ENCODE measurements at regions not wholly inside any gene's neighbourhood (a gene's known extent, or its start where the extent isn't known, plus 50 kb on each side); places are given as distances from the start of the nearest gene placed in this dataset.
"Not testable (repeated sequence)": the region's sequence is repeated elsewhere in the genome, so short reads cannot be mapped to it uniquely, and the experiment has no call there.

GRCh38 chr4:57378766-57379165, 268.6 kb upstream of the IGFBP7 start:
- Mint-ChIP-seq H3K27me3 (no peaks in the 10 kb centered on the region), H3K27ac (no peak overlapping the region), H3K9me3 (peaks cover 4 to 16% of the 10 kb centered on the region in 2 donors), H3K4me1 (ENCODE audit: low read depth in 2 of 2) (no peaks in the 10 kb centered on the region), H3K36me3 (ENCODE audit: insufficient read depth) (no peaks in the 10 kb centered on the region), H3K4me3 (no peak overlapping the region)
- no peak for DNase-seq
- ATAC-seq (replicated peaks), result no peak

DNA sequence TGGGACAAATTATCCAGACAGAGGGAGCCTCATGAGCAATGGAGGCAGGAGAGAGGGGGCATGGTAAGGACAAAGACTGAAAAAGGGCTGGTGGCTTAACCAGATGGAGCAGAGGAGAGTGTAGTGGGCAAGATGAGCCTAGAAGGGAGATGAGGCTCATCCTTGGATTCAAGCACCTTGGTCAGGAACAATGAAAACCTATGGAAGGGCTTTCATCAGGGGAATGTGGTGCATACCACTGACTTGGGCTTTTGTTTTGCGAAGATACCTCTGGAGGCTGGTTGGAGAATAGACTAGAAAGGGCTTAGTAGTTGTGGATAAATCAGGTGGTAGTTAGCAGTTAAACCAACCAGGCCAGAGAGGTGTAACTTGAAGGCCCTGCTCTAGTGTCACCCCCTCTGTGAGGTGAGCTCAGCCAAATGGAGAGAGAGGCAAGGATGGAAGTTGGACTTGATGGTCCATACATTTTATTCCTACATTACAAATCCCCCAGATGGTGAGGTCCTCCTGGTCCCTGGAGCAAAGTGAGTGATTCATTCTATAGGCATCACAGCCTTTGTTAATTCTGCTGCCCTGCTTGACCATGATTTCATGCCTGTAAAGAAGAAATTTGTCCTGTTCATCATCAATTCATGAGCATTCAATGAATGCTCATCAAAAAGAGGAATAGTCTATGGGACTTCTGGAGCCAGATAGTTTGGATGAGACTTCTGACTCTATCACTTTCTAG, 264.8 kb upstream of the IGFBP7 start:
- no peak for DNase-seq
- no peaks in the 10 kb centered on the region for H3K4me1 Mint-ChIP-seq (ENCODE audit: low read depth in 2 of 2)
- no peak overlapping the region for H3K4me3 Mint-ChIP-seq
- no peaks in the 10 kb centered on the region for H3K36me3 Mint-ChIP-seq (ENCODE audit: insufficient read depth)
- H3K9me3 Mint-ChIP-seq, result peaks cover 4 to 27% of the 10 kb centered on the region in 2 donors
- H3K27me3 Mint-ChIP-seq, result no peaks in the 10 kb centered on the region
- ATAC-seq (replicated peaks), result no peak
- H3K27ac Mint-ChIP-seq, result no peak overlapping the region

DNA sequence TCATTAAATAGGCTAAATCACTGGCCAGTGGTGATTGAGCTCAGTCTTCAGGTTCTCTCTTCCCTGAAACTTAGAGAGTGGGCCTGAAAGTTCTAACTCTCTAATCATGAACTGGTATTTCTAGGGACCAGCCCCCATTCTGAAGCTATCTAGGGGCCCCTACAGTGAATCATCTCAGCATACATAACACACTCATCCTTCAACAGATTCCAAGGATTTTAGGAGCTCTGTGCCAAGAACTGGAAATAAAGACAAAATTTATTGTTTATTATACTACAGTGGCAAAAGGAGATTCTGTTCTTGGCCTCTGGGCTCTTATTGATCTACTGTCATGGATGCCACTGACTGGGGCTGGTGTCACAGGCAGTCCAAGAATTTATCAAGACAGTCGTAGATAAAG, 263.8 kb upstream of the IGFBP7 start:
- DNase-seq (no peak), ATAC-seq (replicated peaks) (no peak)

DNA sequence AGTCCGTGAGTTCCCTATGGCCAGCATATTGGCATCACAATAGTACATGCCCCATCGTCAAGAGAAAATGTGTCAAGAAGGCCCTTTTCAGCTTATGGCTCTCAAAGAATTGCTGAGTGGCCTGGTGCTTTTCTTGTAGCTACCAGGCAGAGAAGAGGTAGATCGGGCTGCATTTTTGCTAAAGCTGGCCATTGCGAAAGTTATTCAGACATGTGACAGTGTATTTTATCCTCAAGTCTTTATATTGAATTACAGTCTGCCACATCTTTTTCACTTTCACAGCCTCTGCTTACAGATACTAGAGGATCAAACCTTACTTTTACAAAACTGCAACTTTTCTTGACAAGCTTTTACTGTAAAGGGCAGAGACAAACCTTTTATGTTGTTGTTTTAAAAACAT, 261.5 kb upstream of the IGFBP7 start:
- H3K36me3 Mint-ChIP-seq (ENCODE audit: insufficient read depth), result no peaks in the 10 kb centered on the region
- no peaks in the 10 kb centered on the region for H3K27me3 Mint-ChIP-seq
- no peak for DNase-seq
- H3K27ac Mint-ChIP-seq, result no peak overlapping the region
- peaks cover 0 to 21% of the 10 kb centered on the region in 2 donors for H3K9me3 Mint-ChIP-seq
- H3K4me3 Mint-ChIP-seq, result no peak overlapping the region
- no peak for ATAC-seq (replicated peaks)
- H3K4me1 Mint-ChIP-seq (ENCODE audit: low read depth in 2 of 2), result no peaks in the 10 kb centered on the region

More for the DNA sequence above, 263.8 kb upstream of the IGFBP7 start:
- Mint-ChIP-seq H3K27me3 (no peaks in the 10 kb centered on the region), H3K9me3 (peaks cover 4 to 26% of the 10 kb centered on the region in 2 donors), H3K4me1 (ENCODE audit: low read depth in 2 of 2) (no peaks in the 10 kb centered on the region), H3K27ac (no peak overlapping the region), H3K36me3 (ENCODE audit: insufficient read depth) (no peaks in the 10 kb centered on the region), H3K4me3 (no peak overlapping the region)

DNA sequence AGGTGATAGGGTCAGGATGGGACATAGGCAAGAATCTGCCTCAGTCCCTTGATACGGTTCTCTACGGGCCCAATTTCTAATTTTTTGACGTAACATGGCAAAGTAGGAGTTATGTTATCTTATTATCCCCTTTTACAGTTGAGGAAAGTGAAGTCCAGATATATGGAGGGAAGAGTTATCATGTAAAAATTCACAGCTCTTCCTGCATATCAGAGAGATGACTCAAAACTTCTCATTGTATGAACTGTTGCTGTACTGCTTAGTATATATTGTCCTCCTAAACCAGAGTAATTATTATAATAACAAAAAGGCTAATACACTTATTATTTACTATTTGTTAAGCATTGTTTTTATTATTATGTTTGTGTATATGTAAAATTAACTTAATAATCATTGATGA, 260.5 kb upstream of the IGFBP7 start:
- ATAC-seq (replicated peaks) (no peak), DNase-seq (no peak)
- H3K9me3 Mint-ChIP-seq, result peaks cover 0 to 21% of the 10 kb centered on the region in 2 donors
- no peaks in the 10 kb centered on the region for H3K4me1 Mint-ChIP-seq (ENCODE audit: low read depth in 2 of 2)
- H3K27ac Mint-ChIP-seq, result no peak overlapping the region
- no peaks in the 10 kb centered on the region for H3K27me3 Mint-ChIP-seq
- no peak overlapping the region for H3K4me3 Mint-ChIP-seq
- H3K36me3 Mint-ChIP-seq (ENCODE audit: insufficient read depth), result no peaks in the 10 kb centered on the region

- DNase-seq, result no peak
- Mint-ChIP-seq H3K4me1 (ENCODE audit: low read depth in 2 of 2) (no peaks in the 10 kb centered on the region), H3K36me3 (ENCODE audit: insufficient read depth) (no peaks in the 10 kb centered on the region), H3K27me3 (no peaks in the 10 kb centered on the region), H3K27ac (no peak overlapping the region), H3K9me3 (peaks cover 0 to 15% of the 10 kb centered on the region in 2 donors), H3K4me3 (no peak overlapping the region)
- ATAC-seq (replicated peaks), result no peak
These were observed 259.3 kb upstream of the IGFBP7 start for GRCh38 chr4:57369446-57369845.

DNA sequence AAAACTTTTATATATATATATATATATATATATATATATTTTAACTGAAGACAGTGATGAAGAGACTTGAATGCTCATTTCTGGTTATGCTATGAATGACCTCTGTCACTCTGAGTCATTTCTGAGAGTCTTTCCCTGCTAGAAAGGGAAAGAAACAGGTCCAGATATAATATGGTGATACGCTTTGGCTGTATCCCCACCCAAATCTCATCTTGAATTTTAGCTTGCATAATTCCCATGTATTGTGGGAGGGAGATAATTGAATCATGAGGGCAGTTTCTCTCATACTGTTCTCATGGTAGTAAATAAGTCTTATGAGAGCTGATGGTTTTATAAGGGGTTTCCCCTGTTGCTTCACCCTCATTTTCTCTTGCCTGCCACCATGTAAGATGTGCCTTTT, 254.1 kb upstream of the IGFBP7 start:
- no peaks in the 10 kb centered on the region for H3K27me3 Mint-ChIP-seq
- ATAC-seq (replicated peaks), result no peak
- no peaks in the 10 kb centered on the region for H3K4me1 Mint-ChIP-seq (ENCODE audit: low read depth in 2 of 2)
- H3K9me3 Mint-ChIP-seq, result peaks cover 0 to 1% of the 10 kb centered on the region in 2 donors
- no peaks in the 10 kb centered on the region for H3K36me3 Mint-ChIP-seq (ENCODE audit: insufficient read depth)
- no peak for DNase-seq
- no peak overlapping the region for H3K27ac Mint-ChIP-seq
- no peak overlapping the region for H3K4me3 Mint-ChIP-seq

DNA sequence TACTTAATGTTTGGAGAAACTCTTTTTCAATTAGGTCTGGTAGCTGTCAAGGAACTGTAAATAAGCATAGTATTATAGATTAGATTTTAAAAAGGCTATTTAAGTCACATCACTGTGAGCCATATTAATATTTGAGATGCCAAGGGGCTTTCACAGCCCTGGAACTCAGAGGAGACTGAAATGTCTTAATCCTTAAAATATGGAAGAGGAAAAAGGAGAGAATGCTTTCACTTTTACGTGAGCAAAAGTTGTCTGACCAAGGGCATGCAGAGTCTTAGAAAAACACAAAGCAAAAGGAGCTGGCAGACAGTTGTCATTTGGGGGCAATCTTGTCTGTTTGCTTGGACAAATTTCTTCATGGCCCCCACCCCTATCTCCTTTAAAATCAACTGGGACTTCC, 253.2 kb upstream of the IGFBP7 start:
- peaks cover 3 to 10% of the 10 kb centered on the region in 2 donors for H3K9me3 Mint-ChIP-seq
- DNase-seq, result no peak
- no peaks in the 10 kb centered on the region for H3K27me3 Mint-ChIP-seq
- no peaks in the 10 kb centered on the region for H3K4me1 Mint-ChIP-seq (ENCODE audit: low read depth in 2 of 2)
- no peaks in the 10 kb centered on the region for H3K36me3 Mint-ChIP-seq (ENCODE audit: insufficient read depth)
- ATAC-seq (replicated peaks), result no peak
- H3K27ac Mint-ChIP-seq, result no peak overlapping the region
- H3K4me3 Mint-ChIP-seq, result no peak overlapping the region

DNA sequence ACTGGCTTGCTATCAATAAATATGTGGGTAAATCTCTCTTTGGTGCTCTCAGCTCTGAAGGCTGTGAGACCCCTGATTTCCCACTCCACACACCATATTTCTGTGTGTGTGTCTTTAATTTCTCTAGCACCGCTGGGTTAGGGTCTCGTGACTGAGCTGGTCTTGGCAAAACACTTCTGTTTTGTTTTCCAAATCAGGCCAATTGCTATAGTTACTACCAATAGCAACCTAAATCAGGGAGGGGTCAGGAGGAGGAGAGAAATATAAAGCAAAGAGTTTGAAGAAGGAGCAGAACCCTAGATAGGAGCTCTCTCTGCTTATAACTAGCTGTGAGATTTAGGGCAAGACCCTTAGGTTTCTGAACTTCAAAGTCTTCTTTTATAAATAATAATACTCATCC, 250.5 kb upstream of the IGFBP7 start:
- no peak for DNase-seq
- no peak for ATAC-seq (replicated peaks)
- H3K4me3 Mint-ChIP-seq, result no peak overlapping the region
- H3K4me1 Mint-ChIP-seq (ENCODE audit: low read depth in 2 of 2), result no peaks in the 10 kb centered on the region
- peaks cover 3 to 11% of the 10 kb centered on the region in 2 donors for H3K9me3 Mint-ChIP-seq
- no peaks in the 10 kb centered on the region for H3K36me3 Mint-ChIP-seq (ENCODE audit: insufficient read depth)
- no peak overlapping the region for H3K27ac Mint-ChIP-seq
- H3K27me3 Mint-ChIP-seq, result no peaks in the 10 kb centered on the region

DNA sequence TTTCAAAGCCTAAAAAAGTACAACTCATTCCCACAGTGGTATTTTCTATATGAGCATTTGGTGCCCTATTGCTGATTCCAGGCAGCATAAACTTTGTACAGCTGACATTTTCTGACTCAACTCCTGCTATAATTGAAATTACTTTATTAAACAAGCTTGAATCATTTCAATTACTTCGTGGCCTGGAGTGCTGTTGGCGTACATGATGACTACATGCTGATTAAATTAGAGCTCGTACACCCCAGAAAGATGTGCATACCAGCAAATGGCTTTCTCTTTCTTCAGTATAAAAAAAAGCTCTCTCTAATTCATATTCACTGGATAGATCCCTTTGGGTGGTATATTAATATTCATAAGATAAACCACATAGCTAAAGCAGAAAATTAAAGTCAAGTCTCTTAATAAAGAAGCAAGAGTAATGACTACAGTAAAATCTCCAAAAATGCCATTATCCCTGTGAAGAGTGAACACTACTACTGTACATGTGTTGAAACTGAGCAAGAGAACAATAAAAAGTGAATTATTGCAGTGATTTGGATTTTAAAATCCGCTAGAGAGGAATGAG, 245.0 kb upstream of the IGFBP7 start:
- Mint-ChIP-seq H3K36me3 (ENCODE audit: insufficient read depth) (no peaks in the 10 kb centered on the region), H3K27me3 (no peaks in the 10 kb centered on the region), H3K4me1 (ENCODE audit: low read depth in 2 of 2) (no peaks in the 10 kb centered on the region), H3K4me3 (no peak overlapping the region), H3K27ac (no peak overlapping the region), H3K9me3 (peaks cover 3 to 11% of the 10 kb centered on the region in 2 donors)
- DNase-seq (no peak), ATAC-seq (replicated peaks) (no peak)

DNA sequence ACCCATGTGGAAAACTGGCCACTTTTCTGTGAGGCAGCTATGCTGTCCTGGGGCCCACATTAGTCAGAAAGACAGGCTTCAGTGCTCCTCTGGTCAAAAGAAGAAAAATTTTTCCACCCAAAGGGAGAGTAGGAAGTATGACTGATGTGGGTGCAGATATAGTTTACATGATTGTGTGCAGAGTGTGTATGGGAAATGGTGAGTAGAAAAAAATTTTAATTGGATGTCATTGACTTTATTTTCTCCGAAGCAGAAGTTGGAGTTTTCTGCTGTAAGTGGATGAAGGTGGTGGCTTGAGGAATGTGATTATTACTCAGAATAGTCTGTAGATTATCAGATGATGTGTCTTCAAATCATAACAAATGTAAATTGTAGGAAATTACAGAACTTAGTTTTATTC, 241.5 kb upstream of the IGFBP7 start:
- no peak for DNase-seq
- no peak overlapping the region for H3K27ac Mint-ChIP-seq
- H3K36me3 Mint-ChIP-seq (ENCODE audit: insufficient read depth), result no peaks in the 10 kb centered on the region
- H3K4me3 Mint-ChIP-seq, result no peak overlapping the region
- no peak for ATAC-seq (replicated peaks)
- H3K9me3 Mint-ChIP-seq, result peaks cover 0 to 1% of the 10 kb centered on the region in 2 donors
- no peaks in the 10 kb centered on the region for H3K4me1 Mint-ChIP-seq (ENCODE audit: low read depth in 2 of 2)
- no peaks in the 10 kb centered on the region for H3K27me3 Mint-ChIP-seq

- Mint-ChIP-seq H3K27ac (no peak overlapping the region), H3K4me3 (no peak overlapping the region), H3K4me1 (ENCODE audit: low read depth in 2 of 2) (no peaks in the 10 kb centered on the region), H3K9me3 (peaks cover 0 to 3% of the 10 kb centered on the region in 2 donors), H3K27me3 (no peaks in the 10 kb centered on the region), H3K36me3 (ENCODE audit: insufficient read depth) (no peaks in the 10 kb centered on the region)
- DNase-seq (no peak), ATAC-seq (replicated peaks) (no peak)
These were observed 234.1 kb upstream of the IGFBP7 start for GRCh38 chr4:57344296-57344695.

DNA sequence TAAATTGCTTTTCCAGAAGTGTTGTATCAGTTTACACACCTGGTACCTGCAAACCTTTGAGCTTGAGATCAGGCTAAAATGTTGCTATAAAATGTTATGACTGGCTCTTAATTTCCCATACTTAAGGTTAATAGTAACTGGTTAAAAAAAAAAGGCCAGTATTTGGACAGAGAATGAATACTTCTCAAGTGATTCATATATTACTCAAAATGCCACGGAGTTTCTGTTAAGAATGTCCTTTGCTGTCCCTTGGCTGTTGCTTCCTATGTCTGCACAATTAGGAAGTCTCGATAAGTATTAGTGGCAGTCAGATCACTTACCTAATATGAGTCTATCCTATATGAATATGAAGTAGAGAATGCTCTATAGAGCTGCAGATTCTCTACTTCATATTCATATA, 232.2 kb upstream of the IGFBP7 start:
- DNase-seq (no peak), ATAC-seq (replicated peaks) (no peak)
- peaks cover 0 to 2% of the 10 kb centered on the region in 2 donors for H3K9me3 Mint-ChIP-seq
- no peaks in the 10 kb centered on the region for H3K27me3 Mint-ChIP-seq
- H3K36me3 Mint-ChIP-seq (ENCODE audit: insufficient read depth), result no peaks in the 10 kb centered on the region
- H3K4me1 Mint-ChIP-seq (ENCODE audit: low read depth in 2 of 2), result no peaks in the 10 kb centered on the region
- H3K27ac Mint-ChIP-seq, result no peak overlapping the region
- H3K4me3 Mint-ChIP-seq, result no peak overlapping the region

GRCh38 chr4:57338861-57339260, 228.7 kb upstream of the IGFBP7 start:
- H3K4me3 Mint-ChIP-seq; H3K9me3 Mint-ChIP-seq; DNase-seq; H3K27me3 Mint-ChIP-seq; H3K36me3 Mint-ChIP-seq (ENCODE audit: insufficient read depth); H3K27ac Mint-ChIP-seq; H3K4me1 Mint-ChIP-seq (ENCODE audit: low read depth in 2 of 2); ATAC-seq (replicated peaks): not testable (repeated sequence)

Measured in effector memory CD8-positive, alpha-beta T cell (primary cell).